RWPE2 (cell line): ENCODE measurements at regions not wholly inside any gene's neighbourhood (a gene's known extent, or its start where the extent isn't known, plus 50 kb on each side); places are given as distances from the start of the nearest gene placed in this dataset.

Experiments
- ATAC-seq: fragments of 200-7000 bp; cut with Tn5 transposase; 3 replicates; pipeline ENCODE4 v1.9.1; 2021; ENCODE audit warnings: low read depth
- DNase-seq: peaks from one replicate; pipeline ENCODE4 v3.0.0-alpha.2; 2020; ENCODE audit warnings: low spot score
- H3K27ac ChIP-seq: fragments of 450-650 bp; 2 replicates; pipeline ENCODE4 v1.5.1; 2017; ENCODE audit warnings: mild to moderate bottlenecking; ENCODE audit not compliant: poor library complexity, severe bottlenecking
- H3K27me3 ChIP-seq: fragments of 250-450 bp; sonication (Bioruptor Pico); 2 replicates; pipeline ENCODE4 v1.5.1; 2021; ENCODE audit warnings: mild to moderate bottlenecking, moderate library complexity; ENCODE audit not compliant: insufficient read depth, poor library complexity, severe bottlenecking
- H3K36me3 ChIP-seq: fragments of 250-450 bp; sonication (Bioruptor Pico); 2 replicates; pipeline ENCODE4 v1.5.1; 2020; ENCODE audit warnings: low read depth, mild to moderate bottlenecking, moderate library complexity
- H3K4me1 ChIP-seq: fragments of 250-450 bp; sonication (Bioruptor Pico); 2 replicates; pipeline ENCODE4 v1.5.1; 2021; ENCODE audit warnings: mild to moderate bottlenecking, moderate library complexity; ENCODE audit not compliant: insufficient read depth, poor library complexity, severe bottlenecking
- H3K4me3 ChIP-seq: fragments of 250-450 bp; sonication (Bioruptor Pico); 2 replicates; pipeline ENCODE4 v1.5.1; 2021; ENCODE audit warnings: mild to moderate bottlenecking, moderate library complexity; ENCODE audit not compliant: severe bottlenecking
- H3K9me3 ChIP-seq: fragments of 250-450 bp; sonication (Bioruptor Pico); 2 replicates; pipeline ENCODE4 v1.5.1; 2021; ENCODE audit warnings: mild to moderate bottlenecking, moderate library complexity; ENCODE audit not compliant: severe bottlenecking
- TF ChIP-seq, protein P1 (sequence below): fragments of 450-650 bp; IDR thresholded peaks from one replicate; pipeline ENCODE4 v1.5.1; 2017; ENCODE audit warnings: mild to moderate bottlenecking, moderate library complexity; ENCODE audit not compliant: poor library complexity, severe bottlenecking

DNA sequence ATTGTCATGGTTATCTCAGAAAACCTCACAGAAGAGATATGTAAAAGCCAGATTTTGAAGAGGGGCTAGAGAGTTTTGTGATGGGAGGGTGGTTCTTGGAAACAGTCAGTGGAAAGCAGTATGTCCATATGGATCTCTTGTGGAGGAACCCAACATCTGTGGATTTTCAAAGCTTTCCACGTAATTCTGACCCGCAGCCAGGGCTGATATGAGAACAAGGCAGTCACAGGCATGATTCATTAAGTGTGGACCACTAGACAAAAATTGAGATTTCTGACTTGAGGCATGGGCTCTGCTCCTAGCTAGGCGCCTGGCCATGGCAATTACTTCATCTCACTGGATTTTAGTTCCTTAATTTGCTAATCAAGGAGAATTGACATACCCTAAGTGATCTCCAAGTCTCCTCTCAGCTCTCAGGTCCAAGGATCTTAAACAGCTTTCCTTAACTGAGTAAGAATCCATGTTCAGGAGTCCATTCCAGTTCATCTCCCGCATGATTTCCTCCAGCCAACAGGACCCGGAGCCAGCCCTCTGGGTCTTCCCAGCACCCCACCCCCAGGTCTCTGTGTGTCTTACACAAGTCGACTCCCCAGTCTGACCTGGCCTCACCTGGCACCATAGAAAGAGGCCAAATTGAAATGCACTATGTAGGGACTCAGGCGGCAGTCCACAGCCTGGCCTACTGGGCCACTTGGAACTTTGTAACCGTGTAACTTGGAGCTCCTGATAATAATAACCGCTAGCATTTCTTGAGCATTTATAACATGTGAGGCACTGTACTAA is 176.3 kb upstream of the PARP11 start:
- no peak overlapping the region for H3K4me3 ChIP-seq
- TF ChIP-seq, protein P1, sequence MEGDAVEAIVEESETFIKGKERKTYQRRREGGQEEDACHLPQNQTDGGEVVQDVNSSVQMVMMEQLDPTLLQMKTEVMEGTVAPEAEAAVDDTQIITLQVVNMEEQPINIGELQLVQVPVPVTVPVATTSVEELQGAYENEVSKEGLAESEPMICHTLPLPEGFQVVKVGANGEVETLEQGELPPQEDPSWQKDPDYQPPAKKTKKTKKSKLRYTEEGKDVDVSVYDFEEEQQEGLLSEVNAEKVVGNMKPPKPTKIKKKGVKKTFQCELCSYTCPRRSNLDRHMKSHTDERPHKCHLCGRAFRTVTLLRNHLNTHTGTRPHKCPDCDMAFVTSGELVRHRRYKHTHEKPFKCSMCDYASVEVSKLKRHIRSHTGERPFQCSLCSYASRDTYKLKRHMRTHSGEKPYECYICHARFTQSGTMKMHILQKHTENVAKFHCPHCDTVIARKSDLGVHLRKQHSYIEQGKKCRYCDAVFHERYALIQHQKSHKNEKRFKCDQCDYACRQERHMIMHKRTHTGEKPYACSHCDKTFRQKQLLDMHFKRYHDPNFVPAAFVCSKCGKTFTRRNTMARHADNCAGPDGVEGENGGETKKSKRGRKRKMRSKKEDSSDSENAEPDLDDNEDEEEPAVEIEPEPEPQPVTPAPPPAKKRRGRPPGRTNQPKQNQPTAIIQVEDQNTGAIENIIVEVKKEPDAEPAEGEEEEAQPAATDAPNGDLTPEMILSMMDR, result no peak
- peaks cover 8% of the 10 kb centered on the region for H3K4me1 ChIP-seq
- DNase-seq, result no peak
- ATAC-seq, result no peak
- H3K9me3 ChIP-seq, result no peaks in the 10 kb centered on the region
- H3K27ac ChIP-seq, result no peak overlapping the region
- H3K36me3 ChIP-seq, result no peaks in the 10 kb centered on the region
- no peaks in the 10 kb centered on the region for H3K27me3 ChIP-seq

DNA sequence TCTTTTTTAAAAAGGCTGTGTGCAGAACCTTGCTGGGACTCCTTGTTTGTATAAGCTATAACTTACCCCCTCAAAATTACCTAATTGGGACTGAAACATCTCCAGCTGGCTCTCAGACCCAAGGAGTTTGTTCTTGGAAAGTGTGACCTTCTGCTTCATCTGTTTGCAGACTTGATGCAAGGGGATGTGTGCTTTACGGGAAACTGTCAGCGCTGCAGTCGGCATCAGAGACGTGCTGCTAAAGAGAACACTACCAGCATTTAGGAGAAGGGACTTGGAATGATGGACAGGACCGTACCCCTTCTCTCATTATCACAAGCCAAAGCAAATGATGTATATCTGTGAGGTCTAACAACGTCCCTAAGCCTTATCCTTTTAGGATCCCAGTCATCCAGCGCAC is 174.2 kb upstream of the PARP11 start:
- no peak for DNase-seq
- no peaks in the 10 kb centered on the region for H3K27me3 ChIP-seq
- no peak for ATAC-seq

DNA sequence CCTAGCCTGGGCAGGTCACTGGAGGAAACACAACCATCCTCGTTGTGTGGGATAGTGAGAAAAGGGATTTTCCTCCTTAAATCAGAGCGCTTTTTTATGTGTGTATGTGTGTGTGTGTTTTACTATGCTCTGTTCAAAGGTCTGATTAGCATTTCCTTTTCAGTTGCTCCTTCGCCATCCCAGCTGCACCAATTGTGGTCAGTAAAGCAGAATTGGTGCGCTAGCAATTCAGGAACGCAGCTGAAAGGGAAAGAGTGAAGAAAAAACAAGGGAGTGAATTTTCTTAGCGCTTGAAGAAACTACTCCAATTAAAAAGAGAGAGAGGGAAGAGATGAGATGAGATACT is 173.3 kb upstream of the PARP11 start:
- Histone ChIP-seq H3K4me1 (no peaks in the 10 kb centered on the region), H3K27me3 (no peaks in the 10 kb centered on the region), H3K27ac (no peak overlapping the region), H3K9me3 (no peaks in the 10 kb centered on the region), H3K36me3 (no peaks in the 10 kb centered on the region), H3K4me3 (no peak overlapping the region)
- DNase-seq (no peak), ATAC-seq (no peak)
- TF ChIP-seq, protein P1, result no peak

More for the DNA sequence above, 174.2 kb upstream of the PARP11 start:
- Histone ChIP-seq H3K4me3 (no peak overlapping the region), H3K9me3 (no peaks in the 10 kb centered on the region), H3K36me3 (no peaks in the 10 kb centered on the region), H3K27ac (no peak overlapping the region), H3K4me1 (peaks cover under 1% of the 10 kb centered on the region)
- TF ChIP-seq, protein P1, result no peak

DNA sequence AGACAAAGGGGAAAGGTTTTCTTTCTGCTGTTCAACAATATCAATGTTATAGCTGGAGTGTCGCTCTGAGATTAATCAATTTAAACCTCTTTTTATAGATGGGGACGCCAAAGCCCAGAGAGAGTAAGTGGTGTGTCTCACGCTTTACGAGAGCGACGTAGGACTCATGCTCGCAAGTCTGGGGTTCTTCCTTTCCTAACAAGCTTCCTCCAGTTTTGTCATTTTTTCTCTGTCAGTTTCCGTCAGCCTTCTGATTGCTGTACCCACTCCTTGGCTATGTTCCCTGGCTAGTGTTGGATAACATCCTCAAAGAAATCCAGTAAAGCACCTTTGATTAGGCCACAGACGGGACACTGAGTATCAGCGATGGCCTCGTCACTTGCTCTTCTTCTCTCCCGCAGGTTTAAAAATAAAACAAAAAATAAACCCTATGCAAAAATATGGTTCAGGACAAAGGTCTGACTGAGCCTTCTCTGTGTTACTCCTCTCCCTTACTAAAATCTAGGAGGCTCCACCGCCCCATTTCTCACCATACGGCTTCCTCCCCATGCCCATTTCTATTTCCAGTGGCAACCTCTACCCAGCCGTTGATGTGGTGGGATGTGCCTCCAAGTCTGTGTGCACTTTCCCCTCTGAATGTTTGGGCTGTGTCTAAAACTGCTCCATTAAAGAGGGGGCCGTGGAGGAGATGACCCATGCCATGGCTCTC is 172.7 kb upstream of the PARP11 start:
- ATAC-seq, result no peak
- H3K27me3 ChIP-seq, result no peaks in the 10 kb centered on the region
- no peak overlapping the region for H3K4me3 ChIP-seq
- TF ChIP-seq, protein P1, result no peak
- no peak for DNase-seq
- H3K27ac ChIP-seq, result no peak overlapping the region
- no peaks in the 10 kb centered on the region for H3K36me3 ChIP-seq
- H3K9me3 ChIP-seq, result no peaks in the 10 kb centered on the region
- H3K4me1 ChIP-seq, result no peaks in the 10 kb centered on the region
